ENCODE measurements at regions not wholly inside any gene's neighbourhood (a gene's known extent, or its start where the extent isn't known, plus 50 kb on each side); places are given as distances from the start of the nearest gene placed in this dataset.

GRCh38 chr14:59032826-59033225, 155.6 kb upstream of the DAAM1 start:
- no peak overlapping the region for H3K27ac ChIP-seq (ENCODE audit: low read depth, low read length)
- H3K36me3 ChIP-seq (ENCODE audit: control insufficient read depth, low read length) = no peaks in the 10 kb centered on the region
- no peaks in the 10 kb centered on the region for H3K4me1 ChIP-seq (ENCODE audit: control insufficient read depth, low read length)
- H3K4me3 ChIP-seq (ENCODE audit: low read length) = no peak overlapping the region
- H4K20me1 ChIP-seq (ENCODE audit: control insufficient read depth, insufficient read depth, low read depth, low read length) = no peaks in the 10 kb centered on the region
- no peak overlapping the region for H3K4me2 ChIP-seq (ENCODE audit: low read length)
- H3K9me2 ChIP-seq (replicated peaks; ENCODE audit: control insufficient read depth, low read length) = no peaks in the 10 kb centered on the region
- no peaks in the 10 kb centered on the region for H3K9me3 ChIP-seq (ENCODE audit: control insufficient read depth, insufficient read depth, low read length)
- TF ChIP-seq, protein P1, sequence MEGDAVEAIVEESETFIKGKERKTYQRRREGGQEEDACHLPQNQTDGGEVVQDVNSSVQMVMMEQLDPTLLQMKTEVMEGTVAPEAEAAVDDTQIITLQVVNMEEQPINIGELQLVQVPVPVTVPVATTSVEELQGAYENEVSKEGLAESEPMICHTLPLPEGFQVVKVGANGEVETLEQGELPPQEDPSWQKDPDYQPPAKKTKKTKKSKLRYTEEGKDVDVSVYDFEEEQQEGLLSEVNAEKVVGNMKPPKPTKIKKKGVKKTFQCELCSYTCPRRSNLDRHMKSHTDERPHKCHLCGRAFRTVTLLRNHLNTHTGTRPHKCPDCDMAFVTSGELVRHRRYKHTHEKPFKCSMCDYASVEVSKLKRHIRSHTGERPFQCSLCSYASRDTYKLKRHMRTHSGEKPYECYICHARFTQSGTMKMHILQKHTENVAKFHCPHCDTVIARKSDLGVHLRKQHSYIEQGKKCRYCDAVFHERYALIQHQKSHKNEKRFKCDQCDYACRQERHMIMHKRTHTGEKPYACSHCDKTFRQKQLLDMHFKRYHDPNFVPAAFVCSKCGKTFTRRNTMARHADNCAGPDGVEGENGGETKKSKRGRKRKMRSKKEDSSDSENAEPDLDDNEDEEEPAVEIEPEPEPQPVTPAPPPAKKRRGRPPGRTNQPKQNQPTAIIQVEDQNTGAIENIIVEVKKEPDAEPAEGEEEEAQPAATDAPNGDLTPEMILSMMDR (IDR thresholded peaks at IDR 0.05; ENCODE audit: low read depth, low read length, poor library complexity, severe bottlenecking) = no peak
- TF ChIP-seq EZH2phosphoT487 (IDR thresholded peaks at IDR 0.05; ENCODE audit: borderline replicate concordance, low read length) = no peak
- H3F3A ChIP-seq (ENCODE audit: control insufficient read depth, insufficient read depth) = no peaks in the 10 kb centered on the region
- peaks cover 15% of the 10 kb centered on the region; the same call in 1 of the 2 replicates for H3K27me3 ChIP-seq (ENCODE audit: control insufficient read depth, low read length)
- H3K79me2 ChIP-seq (ENCODE audit: control insufficient read depth, low read length) = no peaks in the 10 kb centered on the region

GRCh38 chr14:59036134-59036533, 152.3 kb upstream of the DAAM1 start:
- H3K9me3 ChIP-seq (ENCODE audit: control insufficient read depth, insufficient read depth, low read length) = no peaks in the 10 kb centered on the region
- TF ChIP-seq, protein P1 (IDR thresholded peaks at IDR 0.05; ENCODE audit: low read depth, low read length, poor library complexity, severe bottlenecking) = no peak
- TF ChIP-seq EZH2phosphoT487 (IDR thresholded peaks at IDR 0.05; ENCODE audit: borderline replicate concordance, low read length) = no peak
- no peak overlapping the region for H3K4me3 ChIP-seq (ENCODE audit: low read length)
- no peaks in the 10 kb centered on the region for H4K20me1 ChIP-seq (ENCODE audit: control insufficient read depth, insufficient read depth, low read depth, low read length)
- no peaks in the 10 kb centered on the region for H3F3A ChIP-seq (ENCODE audit: control insufficient read depth, insufficient read depth)
- no peaks in the 10 kb centered on the region for H3K79me2 ChIP-seq (ENCODE audit: control insufficient read depth, low read length)
- H3K27ac ChIP-seq (ENCODE audit: low read depth, low read length) = no peak overlapping the region
- no peaks in the 10 kb centered on the region for H3K4me1 ChIP-seq (ENCODE audit: control insufficient read depth, low read length)
- no peaks in the 10 kb centered on the region for H3K36me3 ChIP-seq (ENCODE audit: control insufficient read depth, low read length)
- H3K4me2 ChIP-seq (ENCODE audit: low read length) = no peak overlapping the region
- no peaks in the 10 kb centered on the region for H3K9me2 ChIP-seq (replicated peaks; ENCODE audit: control insufficient read depth, low read length)
- 0 out of 2 replicates have a peak, but pooled peaks cover 4% of the 10 kb centered on the region for H3K27me3 ChIP-seq (ENCODE audit: control insufficient read depth, low read length)

GRCh38 chr14:59037086-59037485, 151.4 kb upstream of the DAAM1 start:
- H3K4me3 ChIP-seq (ENCODE audit: low read length) = no peak overlapping the region
- no peak overlapping the region for H3K27ac ChIP-seq (ENCODE audit: low read depth, low read length)
- H3K9me2 ChIP-seq (replicated peaks; ENCODE audit: control insufficient read depth, low read length) = no peaks in the 10 kb centered on the region
- no peaks in the 10 kb centered on the region for H3F3A ChIP-seq (ENCODE audit: control insufficient read depth, insufficient read depth)
- no peak overlapping the region for H3K4me2 ChIP-seq (ENCODE audit: low read length)
- no peaks in the 10 kb centered on the region for H4K20me1 ChIP-seq (ENCODE audit: control insufficient read depth, insufficient read depth, low read depth, low read length)
- TF ChIP-seq, protein P1 (IDR thresholded peaks at IDR 0.05; ENCODE audit: low read depth, low read length, poor library complexity, severe bottlenecking) = no peak
- no peak for TF ChIP-seq EZH2phosphoT487 (IDR thresholded peaks at IDR 0.05; ENCODE audit: borderline replicate concordance, low read length)
- no peaks in the 10 kb centered on the region for H3K79me2 ChIP-seq (ENCODE audit: control insufficient read depth, low read length)
- H3K4me1 ChIP-seq (ENCODE audit: control insufficient read depth, low read length) = no peaks in the 10 kb centered on the region
- H3K27me3 ChIP-seq (ENCODE audit: control insufficient read depth, low read length) = 0 out of 2 replicates have a peak, but pooled peaks cover 4% of the 10 kb centered on the region
- H3K9me3 ChIP-seq (ENCODE audit: control insufficient read depth, insufficient read depth, low read length) = no peaks in the 10 kb centered on the region
- H3K36me3 ChIP-seq (ENCODE audit: control insufficient read depth, low read length) = no peaks in the 10 kb centered on the region

Data from DOHH2 (cell line).